ENCODE measurements at regions not wholly inside any gene's neighbourhood (a gene's known extent, or its start where the extent isn't known, plus 50 kb on each side); places are given as distances from the start of the nearest gene placed in this dataset.
A peak's percentile ranks its signal among the peaks of the same experiment; 100 is the strongest.

- TF ChIP-seq TCF4 (CRISPR knock-in tag; IDR thresholded peaks at IDR 0.05; ENCODE audit: borderline replicate concordance) (no peak), RARB (CRISPR knock-in tag; IDR thresholded peaks at IDR 0.05) (no peak), ZFP3 (CRISPR knock-in tag; IDR thresholded peaks at IDR 0.05) (no peak), ZNF565 (CRISPR knock-in tag; conservative IDR thresholded peaks at IDR 0.05; ENCODE audit: low read depth) (no peak), ZNF8 (CRISPR knock-in tag; IDR thresholded peaks at IDR 0.05) (no peak), BACH2 (CRISPR knock-in tag; IDR thresholded peaks at IDR 0.05; ENCODE audit: borderline replicate concordance) (no peak), PPARA (CRISPR knock-in tag; IDR thresholded peaks at IDR 0.05; ENCODE audit: borderline replicate concordance) (no peak), ARNTL (CRISPR knock-in tag; IDR thresholded peaks at IDR 0.05; ENCODE audit: borderline replicate concordance, low read depth) (no peak), TSHZ2 (CRISPR knock-in tag; IDR thresholded peaks at IDR 0.05) (no peak), ZC3H10 (CRISPR knock-in tag; IDR thresholded peaks at IDR 0.05) (no peak), OSR1 (CRISPR knock-in tag; IDR thresholded peaks at IDR 0.05) (no peak), ZNF70 (CRISPR knock-in tag; IDR thresholded peaks at IDR 0.05) (no peak), GLIS3 (CRISPR knock-in tag; IDR thresholded peaks at IDR 0.05) (no peak), ESRRG (CRISPR knock-in tag; IDR thresholded peaks at IDR 0.05) (no peak)
- TF ChIP-seq, protein P1, sequence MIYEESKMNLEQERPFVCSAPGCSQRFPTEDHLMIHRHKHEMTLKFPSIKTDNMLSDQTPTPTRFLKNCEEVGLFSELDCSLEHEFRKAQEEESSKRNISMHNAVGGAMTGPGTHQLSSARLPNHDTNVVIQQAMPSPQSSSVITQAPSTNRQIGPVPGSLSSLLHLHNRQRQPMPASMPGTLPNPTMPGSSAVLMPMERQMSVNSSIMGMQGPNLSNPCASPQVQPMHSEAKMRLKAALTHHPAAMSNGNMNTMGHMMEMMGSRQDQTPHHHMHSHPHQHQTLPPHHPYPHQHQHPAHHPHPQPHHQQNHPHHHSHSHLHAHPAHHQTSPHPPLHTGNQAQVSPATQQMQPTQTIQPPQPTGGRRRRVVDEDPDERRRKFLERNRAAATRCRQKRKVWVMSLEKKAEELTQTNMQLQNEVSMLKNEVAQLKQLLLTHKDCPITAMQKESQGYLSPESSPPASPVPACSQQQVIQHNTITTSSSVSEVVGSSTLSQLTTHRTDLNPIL (CRISPR knock-in tag; IDR thresholded peaks at IDR 0.05; ENCODE audit: low read depth), result no peak
- TF ChIP-seq, protein P2, sequence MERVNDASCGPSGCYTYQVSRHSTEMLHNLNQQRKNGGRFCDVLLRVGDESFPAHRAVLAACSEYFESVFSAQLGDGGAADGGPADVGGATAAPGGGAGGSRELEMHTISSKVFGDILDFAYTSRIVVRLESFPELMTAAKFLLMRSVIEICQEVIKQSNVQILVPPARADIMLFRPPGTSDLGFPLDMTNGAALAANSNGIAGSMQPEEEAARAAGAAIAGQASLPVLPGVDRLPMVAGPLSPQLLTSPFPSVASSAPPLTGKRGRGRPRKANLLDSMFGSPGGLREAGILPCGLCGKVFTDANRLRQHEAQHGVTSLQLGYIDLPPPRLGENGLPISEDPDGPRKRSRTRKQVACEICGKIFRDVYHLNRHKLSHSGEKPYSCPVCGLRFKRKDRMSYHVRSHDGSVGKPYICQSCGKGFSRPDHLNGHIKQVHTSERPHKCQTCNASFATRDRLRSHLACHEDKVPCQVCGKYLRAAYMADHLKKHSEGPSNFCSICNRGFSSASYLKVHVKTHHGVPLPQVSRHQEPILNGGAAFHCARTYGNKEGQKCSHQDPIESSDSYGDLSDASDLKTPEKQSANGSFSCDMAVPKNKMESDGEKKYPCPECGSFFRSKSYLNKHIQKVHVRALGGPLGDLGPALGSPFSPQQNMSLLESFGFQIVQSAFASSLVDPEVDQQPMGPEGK (CRISPR knock-in tag; IDR thresholded peaks at IDR 0.05; ENCODE audit: borderline replicate concordance), result no peak
- TF ChIP-seq, protein P3, sequence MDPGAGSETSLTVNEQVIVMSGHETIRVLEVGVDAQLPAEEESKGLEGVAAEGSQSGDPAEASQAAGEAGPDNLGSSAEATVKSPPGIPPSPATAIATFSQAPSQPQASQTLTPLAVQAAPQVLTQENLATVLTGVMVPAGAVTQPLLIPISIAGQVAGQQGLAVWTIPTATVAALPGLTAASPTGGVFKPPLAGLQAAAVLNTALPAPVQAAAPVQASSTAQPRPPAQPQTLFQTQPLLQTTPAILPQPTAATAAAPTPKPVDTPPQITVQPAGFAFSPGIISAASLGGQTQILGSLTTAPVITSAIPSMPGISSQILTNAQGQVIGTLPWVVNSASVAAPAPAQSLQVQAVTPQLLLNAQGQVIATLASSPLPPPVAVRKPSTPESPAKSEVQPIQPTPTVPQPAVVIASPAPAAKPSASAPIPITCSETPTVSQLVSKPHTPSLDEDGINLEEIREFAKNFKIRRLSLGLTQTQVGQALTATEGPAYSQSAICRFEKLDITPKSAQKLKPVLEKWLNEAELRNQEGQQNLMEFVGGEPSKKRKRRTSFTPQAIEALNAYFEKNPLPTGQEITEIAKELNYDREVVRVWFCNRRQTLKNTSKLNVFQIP (CRISPR knock-in tag; IDR thresholded peaks at IDR 0.05; ENCODE audit: borderline replicate concordance, low read depth), result no peak
- ATAC-seq, result no peak
Measured at GRCh38 chr7:31442626-31443025, 71.3 kb upstream of the ITPRID1 start.

GRCh38 chr7:31443457-31443856, 70.4 kb upstream of the ITPRID1 start:
- TF ChIP-seq ZC3H10 (CRISPR knock-in tag; IDR thresholded peaks at IDR 0.05) (no peak), TOX (CRISPR knock-in tag; IDR thresholded peaks at IDR 0.05; ENCODE audit: borderline replicate concordance) (no peak)
- TF ChIP-seq, protein P2 (CRISPR knock-in tag; IDR thresholded peaks at IDR 0.05; ENCODE audit: borderline replicate concordance), result no peak
- ATAC-seq, result peak; percentile 97

- no peak for TF ChIP-seq TOX (CRISPR knock-in tag; IDR thresholded peaks at IDR 0.05; ENCODE audit: borderline replicate concordance)
- no peak for TF ChIP-seq SNAI2 (CRISPR knock-in tag; IDR thresholded peaks at IDR 0.05)
- no peak for ATAC-seq
Measured at GRCh38 chr7:31444196-31444595, 69.7 kb upstream of the ITPRID1 start.

Measured in SK-N-SH treated with all-trans-retinoic acid at 6 μM for 48 hours (cell line).